WTC11 (cell line): ENCODE measurements at regions not wholly inside any gene's neighbourhood (a gene's known extent, or its start where the extent isn't known, plus 50 kb on each side); places are given as distances from the start of the nearest gene placed in this dataset.

Experiments used
- ATAC-seq: fragments of 200-7000 bp; cut with Tn5 transposase; 2 replicates; pipeline ENCODE4 v1.10.0; 2021; ENCODE audit warnings: mild to moderate bottlenecking, moderate library complexity
- CTCF ChIA-PET: fragments of 300-600 bp; sonication (Branson Sonifier 250); formaldehyde crosslinking; loops from one replicate; lab custom pipeline; 2021; ENCODE audit warnings: antibody characterized with exemption; lab: Charles Lee
- POLR2A ChIA-PET: fragments of 350-600 bp; sonication (Branson Sonifier 250); formaldehyde crosslinking; loops from one replicate; lab custom pipeline; 2021; ENCODE audit warnings: antibody characterized with exemption; lab: Charles Lee
- DNase-seq: peaks from one replicate; pipeline ENCODE4 v3.0.0; 2021; ENCODE audit warnings: low spot score
- H3K27ac Mint-ChIP-seq: 2 replicates; pipeline ENCODE4 v1.8.0; 2021; ENCODE audit warnings: mixed read lengths
- H3K27me3 Mint-ChIP-seq: 2 replicates; pipeline ENCODE4 v1.8.0; 2021; ENCODE audit warnings: low read depth, mild to moderate bottlenecking, moderate library complexity, mixed read lengths
- H3K36me3 Mint-ChIP-seq: 2 replicates; pipeline ENCODE4 v1.8.0; 2021; ENCODE audit warnings: mixed read lengths
- H3K4me1 Mint-ChIP-seq: 2 replicates; pipeline ENCODE4 v1.8.0; 2022; ENCODE audit warnings: mixed read lengths
- H3K4me3 Mint-ChIP-seq: 2 replicates; pipeline ENCODE4 v1.8.0; 2021; ENCODE audit warnings: mild to moderate bottlenecking, moderate library complexity, mixed read lengths
- H3K9me3 Mint-ChIP-seq: 2 replicates; pipeline ENCODE4 v1.8.0; 2021; ENCODE audit warnings: mixed read lengths
- AFF4 ChIP-seq: sonication (generic); formaldehyde crosslinking; IDR thresholded peaks from 2 replicates; pipeline ENCODE4 v1.8.1; 2023; ENCODE audit warnings: mild to moderate bottlenecking, missing genetic modification reagents, borderline replicate concordance
- ATF1 ChIP-seq: sonication (generic); formaldehyde crosslinking; IDR thresholded peaks from 2 replicates; pipeline ENCODE4 v1.8.1; 2023; ENCODE audit warnings: mild to moderate bottlenecking, moderate library complexity, missing genetic modification reagents
- EMX1 ChIP-seq: fragments of 250-450 bp; sonication (Bioruptor Pico); IDR thresholded peaks from 2 replicates; pipeline ENCODE4 v1.8.0; 2021; ENCODE audit warnings: mild to moderate bottlenecking
- ETV6 ChIP-seq: sonication (generic); formaldehyde crosslinking; IDR thresholded peaks from 2 replicates; pipeline ENCODE4 v1.8.1; 2022; ENCODE audit warnings: mild to moderate bottlenecking, missing genetic modification reagents
- FOXK1 ChIP-seq: sonication (generic); formaldehyde crosslinking; IDR thresholded peaks from 2 replicates; pipeline ENCODE4 v1.8.0; 2022; ENCODE audit warnings: mild to moderate bottlenecking, moderate library complexity, missing genetic modification reagents
- FOXP1 ChIP-seq: sonication (generic); formaldehyde crosslinking; IDR thresholded peaks from 2 replicates; pipeline ENCODE4 v1.8.0; 2022; ENCODE audit warnings: missing genetic modification reagents, mild to moderate bottlenecking, moderate library complexity, borderline replicate concordance
- GABPB1 ChIP-seq: sonication (generic); formaldehyde crosslinking; IDR thresholded peaks from 2 replicates; pipeline ENCODE4 v1.8.1; 2023; ENCODE audit warnings: mild to moderate bottlenecking, missing genetic modification reagents
- HMGXB4 ChIP-seq: sonication (generic); formaldehyde crosslinking; IDR thresholded peaks from 2 replicates; pipeline ENCODE4 v1.8.1; 2023; ENCODE audit warnings: mild to moderate bottlenecking, moderate library complexity, missing genetic modification reagents
- IRF1 ChIP-seq: sonication (generic); formaldehyde crosslinking; IDR thresholded peaks from 2 replicates; pipeline ENCODE4 v1.8.0; 2023; ENCODE audit warnings: missing genetic modification reagents
- KAT7 ChIP-seq: sonication (generic); formaldehyde crosslinking; IDR thresholded peaks from 2 replicates; pipeline ENCODE4 v1.8.1; 2023; ENCODE audit warnings: missing genetic modification reagents, mild to moderate bottlenecking, borderline replicate concordance
- MLX ChIP-seq: sonication (generic); formaldehyde crosslinking; IDR thresholded peaks from 2 replicates; pipeline ENCODE4 v1.8.1; 2023; ENCODE audit warnings: mild to moderate bottlenecking, missing genetic modification reagents, moderate library complexity
- NFE2L1 ChIP-seq: sonication (generic); formaldehyde crosslinking; IDR thresholded peaks from 2 replicates; pipeline ENCODE4 v1.8.1; 2023; ENCODE audit warnings: missing genetic modification reagents
- NFYB ChIP-seq: sonication (generic); formaldehyde crosslinking; conservative IDR thresholded peaks from 2 replicates; pipeline ENCODE4 v1.8.0; 2022; ENCODE audit warnings: low read depth, missing genetic modification reagents
- OVOL2 ChIP-seq: fragments of 250-450 bp; sonication (Bioruptor Pico); IDR thresholded peaks from 2 replicates; pipeline ENCODE4 v1.9.0; 2021; ENCODE audit warnings: mild to moderate bottlenecking, borderline replicate concordance
- PRDM15 ChIP-seq: sonication (generic); formaldehyde crosslinking; IDR thresholded peaks from 2 replicates; pipeline ENCODE4 v1.8.0; 2022; ENCODE audit warnings: missing genetic modification reagents
- PREB ChIP-seq: sonication (generic); formaldehyde crosslinking; IDR thresholded peaks from 2 replicates; pipeline ENCODE4 v1.8.1; 2022; ENCODE audit warnings: mild to moderate bottlenecking, missing genetic modification reagents, moderate library complexity, borderline replicate concordance
- RORB ChIP-seq: fragments of 250-450 bp; sonication (Bioruptor Pico); IDR thresholded peaks from 2 replicates; pipeline ENCODE4 v1.9.0; 2021; ENCODE audit warnings: mild to moderate bottlenecking
- SOX15 ChIP-seq: fragments of 250-450 bp; sonication (Bioruptor Pico); IDR thresholded peaks from 2 replicates; pipeline ENCODE4 v1.9.0; 2021; ENCODE audit warnings: mild to moderate bottlenecking
- USF2 ChIP-seq: sonication (generic); formaldehyde crosslinking; IDR thresholded peaks from 2 replicates; pipeline ENCODE4 v1.8.1; 2023; ENCODE audit warnings: mild to moderate bottlenecking, missing genetic modification reagents, moderate library complexity
- ZNF416 ChIP-seq: fragments of 250-450 bp; sonication (Bioruptor Pico); IDR thresholded peaks from 2 replicates; pipeline ENCODE4 v1.9.0; 2021; ENCODE audit warnings: mild to moderate bottlenecking, inconsistent platforms

GRCh38 chr2:228654707-228655106, 473.2 kb upstream of the SPHKAP start:
- H3K4me3 Mint-ChIP-seq = no peak overlapping the region
- ChIA-PET CTCF (no interaction called here), POLR2A (no interaction called here)
- H3K36me3 Mint-ChIP-seq = no peaks in the 10 kb centered on the region
- H3K27ac Mint-ChIP-seq = no peak overlapping the region
- DNase-seq (no peak), ATAC-seq (no peak)
- H3K9me3 Mint-ChIP-seq = peaks cover 12% of the 10 kb centered on the region
- 0 out of 2 replicates have a peak, but pooled peaks cover 4% of the 10 kb centered on the region for H3K4me1 Mint-ChIP-seq
- no peaks in the 10 kb centered on the region for H3K27me3 Mint-ChIP-seq
- TF ChIP-seq IRF1 (CRISPR knock-in tag) (no peak), SOX15 (no peak), OVOL2 (CRISPR knock-in tag) (no peak), USF2 (CRISPR knock-in tag) (no peak), MLX (no peak), HMGXB4 (CRISPR knock-in tag) (no peak), NFYB (CRISPR knock-in tag) (no peak), FOXP1 (CRISPR knock-in tag) (no peak), ZNF416 (CRISPR knock-in tag) (no peak), ATF1 (CRISPR knock-in tag) (no peak), PREB (no peak), EMX1 (CRISPR knock-in tag) (no peak)

- no peak for DNase-seq
- Mint-ChIP-seq H3K4me3 (no peak overlapping the region), H3K27me3 (no peaks in the 10 kb centered on the region), H3K27ac (no peak overlapping the region), H3K9me3 (peaks cover 12% of the 10 kb centered on the region), H3K4me1 (0 out of 2 replicates have a peak, but pooled peaks cover 4% of the 10 kb centered on the region), H3K36me3 (no peaks in the 10 kb centered on the region)
- CTCF ChIA-PET = no interaction called here
- ATAC-seq = no peak
- POLR2A ChIA-PET = no interaction called here
- TF ChIP-seq FOXK1 (no peak), IRF1 (CRISPR knock-in tag) (no peak), AFF4 (CRISPR knock-in tag) (no peak), RORB (CRISPR knock-in tag) (no peak), KAT7 (CRISPR knock-in tag) (no peak), PRDM15 (CRISPR knock-in tag) (no peak), ETV6 (CRISPR knock-in tag) (no peak), GABPB1 (CRISPR knock-in tag) (no peak), NFE2L1 (CRISPR knock-in tag) (no peak)
Measured at GRCh38 chr2:228653884-228654283, 472.4 kb upstream of the SPHKAP start.
